Epithelial cell of esophagus (primary cell): ENCODE measurements at regions not wholly inside any gene's neighbourhood (a gene's known extent, or its start where the extent isn't known, plus 50 kb on each side); places are given as distances from the start of the nearest gene placed in this dataset.

Experiments
- DNase-seq: peaks from one replicate; pipeline ENCODE4 v3.0.0; 2010; ENCODE audit warnings: low read depth
- H3K4me3 ChIP-seq: 2 replicates; pipeline ENCODE4 v1.5.1; 2011; ENCODE audit warnings: mild to moderate bottlenecking, low read length, control low read depth
- CTCF ChIP-seq: IDR thresholded peaks from 2 replicates; pipeline ENCODE4 v1.5.1; 2011; ENCODE audit warnings: low read depth, mild to moderate bottlenecking, low read length, control low read depth, inconsistent platforms; ENCODE audit not compliant: insufficient read depth; ENCODE audit errors: missing control alignments

GRCh38 chr4:181952478-181952877, 290.7 kb upstream of the TENM3 start:
- peak; percentile 93 for DNase-seq
- TF ChIP-seq CTCF, result no peak
- H3K4me3 ChIP-seq, result no peak overlapping the region

- DNase-seq, result no peak
- TF ChIP-seq CTCF, result no peak
- no peak overlapping the region for H3K4me3 ChIP-seq
These were observed 286.7 kb upstream of the TENM3 start for GRCh38 chr4:181956512-181956911.

- no peak for TF ChIP-seq CTCF
- no peak overlapping the region for H3K4me3 ChIP-seq
- DNase-seq, result peak; percentile 8
These were observed 286.1 kb upstream of the TENM3 start for GRCh38 chr4:181957088-181957487.

- DNase-seq, result no peak
- TF ChIP-seq CTCF, result no peak
- no peak overlapping the region for H3K4me3 ChIP-seq
These were observed 284.8 kb upstream of the TENM3 start for GRCh38 chr4:181958446-181958845.

- peak; percentile 87 for DNase-seq
- no peak overlapping the region for H3K4me3 ChIP-seq
- no peak for TF ChIP-seq CTCF
These were observed 284.1 kb upstream of the TENM3 start for GRCh38 chr4:181959121-181959520.

- peak; percentile 11 for DNase-seq
- no peak overlapping the region for H3K4me3 ChIP-seq
- TF ChIP-seq CTCF, result no peak
These were observed 282.8 kb upstream of the TENM3 start for GRCh38 chr4:181960384-181960783.

GRCh38 chr4:181962321-181962720, 280.9 kb upstream of the TENM3 start:
- no peak for DNase-seq
- H3K4me3 ChIP-seq, result no peak overlapping the region
- TF ChIP-seq CTCF, result no peak
